ENCODE measurements at regions not wholly inside any gene's neighbourhood (a gene's known extent, or its start where the extent isn't known, plus 50 kb on each side); places are given as distances from the start of the nearest gene placed in this dataset.

DNA sequence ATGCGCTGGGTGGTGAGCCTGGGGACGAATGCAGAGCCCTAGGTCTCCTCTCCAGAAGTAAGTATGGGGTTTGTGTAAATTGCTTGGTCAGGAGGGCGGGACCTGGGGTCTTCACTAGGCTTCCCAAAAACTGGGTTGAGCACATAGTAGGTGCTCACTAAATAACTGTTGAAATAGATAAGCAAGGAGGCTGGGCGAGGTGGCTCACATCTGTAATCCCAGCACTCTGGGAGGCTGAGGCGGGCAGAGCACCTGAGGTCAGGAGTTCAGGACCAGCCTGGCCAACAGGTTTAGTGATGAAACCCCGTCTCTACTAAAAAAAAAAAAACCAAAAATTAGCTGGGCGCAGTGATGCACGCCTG lies 163.9 kb upstream of the IER5L start:
- TF ChIP-seq ZNF138 (tag by site-specific recombination; IDR thresholded peaks at IDR 0.05; ENCODE audit: borderline replicate concordance), result no peak
- TF ChIP-seq HOXD13 (CRISPR knock-in tag; IDR thresholded peaks at IDR 0.05; ENCODE audit: borderline replicate concordance), result no peak
- TF ChIP-seq, protein P1, sequence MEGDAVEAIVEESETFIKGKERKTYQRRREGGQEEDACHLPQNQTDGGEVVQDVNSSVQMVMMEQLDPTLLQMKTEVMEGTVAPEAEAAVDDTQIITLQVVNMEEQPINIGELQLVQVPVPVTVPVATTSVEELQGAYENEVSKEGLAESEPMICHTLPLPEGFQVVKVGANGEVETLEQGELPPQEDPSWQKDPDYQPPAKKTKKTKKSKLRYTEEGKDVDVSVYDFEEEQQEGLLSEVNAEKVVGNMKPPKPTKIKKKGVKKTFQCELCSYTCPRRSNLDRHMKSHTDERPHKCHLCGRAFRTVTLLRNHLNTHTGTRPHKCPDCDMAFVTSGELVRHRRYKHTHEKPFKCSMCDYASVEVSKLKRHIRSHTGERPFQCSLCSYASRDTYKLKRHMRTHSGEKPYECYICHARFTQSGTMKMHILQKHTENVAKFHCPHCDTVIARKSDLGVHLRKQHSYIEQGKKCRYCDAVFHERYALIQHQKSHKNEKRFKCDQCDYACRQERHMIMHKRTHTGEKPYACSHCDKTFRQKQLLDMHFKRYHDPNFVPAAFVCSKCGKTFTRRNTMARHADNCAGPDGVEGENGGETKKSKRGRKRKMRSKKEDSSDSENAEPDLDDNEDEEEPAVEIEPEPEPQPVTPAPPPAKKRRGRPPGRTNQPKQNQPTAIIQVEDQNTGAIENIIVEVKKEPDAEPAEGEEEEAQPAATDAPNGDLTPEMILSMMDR (tag by site-specific recombination; IDR thresholded peaks at IDR 0.05), result no peak
- no peak for TF ChIP-seq ZNF394 (tag by site-specific recombination; IDR thresholded peaks at IDR 0.05; ENCODE audit: borderline replicate concordance)
- TF ChIP-seq, protein P2, sequence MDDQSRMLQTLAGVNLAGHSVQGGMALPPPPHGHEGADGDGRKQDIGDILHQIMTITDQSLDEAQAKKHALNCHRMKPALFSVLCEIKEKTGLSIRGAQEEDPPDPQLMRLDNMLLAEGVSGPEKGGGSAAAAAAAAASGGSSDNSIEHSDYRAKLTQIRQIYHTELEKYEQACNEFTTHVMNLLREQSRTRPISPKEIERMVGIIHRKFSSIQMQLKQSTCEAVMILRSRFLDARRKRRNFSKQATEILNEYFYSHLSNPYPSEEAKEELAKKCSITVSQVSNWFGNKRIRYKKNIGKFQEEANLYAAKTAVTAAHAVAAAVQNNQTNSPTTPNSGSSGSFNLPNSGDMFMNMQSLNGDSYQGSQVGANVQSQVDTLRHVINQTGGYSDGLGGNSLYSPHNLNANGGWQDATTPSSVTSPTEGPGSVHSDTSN (CRISPR knock-in tag; IDR thresholded peaks at IDR 0.05), result no peak
- no peak for TF ChIP-seq SALL2 (tag by site-specific recombination; IDR thresholded peaks at IDR 0.05; ENCODE audit: borderline replicate concordance)
- TF ChIP-seq ZNF274 (IDR thresholded peaks at IDR 0.05; ENCODE audit: low read length), result no peak
- TF ChIP-seq ZNF274 (tag by site-specific recombination; IDR thresholded peaks at IDR 0.05; ENCODE audit: borderline replicate concordance), result no peak
- no peak for TF ChIP-seq ZNF843 (tag by site-specific recombination; IDR thresholded peaks at IDR 0.05)
- TF ChIP-seq, protein P3, sequence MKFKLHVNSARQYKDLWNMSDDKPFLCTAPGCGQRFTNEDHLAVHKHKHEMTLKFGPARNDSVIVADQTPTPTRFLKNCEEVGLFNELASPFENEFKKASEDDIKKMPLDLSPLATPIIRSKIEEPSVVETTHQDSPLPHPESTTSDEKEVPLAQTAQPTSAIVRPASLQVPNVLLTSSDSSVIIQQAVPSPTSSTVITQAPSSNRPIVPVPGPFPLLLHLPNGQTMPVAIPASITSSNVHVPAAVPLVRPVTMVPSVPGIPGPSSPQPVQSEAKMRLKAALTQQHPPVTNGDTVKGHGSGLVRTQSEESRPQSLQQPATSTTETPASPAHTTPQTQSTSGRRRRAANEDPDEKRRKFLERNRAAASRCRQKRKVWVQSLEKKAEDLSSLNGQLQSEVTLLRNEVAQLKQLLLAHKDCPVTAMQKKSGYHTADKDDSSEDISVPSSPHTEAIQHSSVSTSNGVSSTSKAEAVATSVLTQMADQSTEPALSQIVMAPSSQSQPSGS (tag by site-specific recombination; IDR thresholded peaks at IDR 0.05; ENCODE audit: low read depth), result no peak
- no peak for TF ChIP-seq ZNF76 (tag by site-specific recombination; IDR thresholded peaks at IDR 0.05; ENCODE audit: borderline replicate concordance, low read depth)
- TF ChIP-seq, protein P4, sequence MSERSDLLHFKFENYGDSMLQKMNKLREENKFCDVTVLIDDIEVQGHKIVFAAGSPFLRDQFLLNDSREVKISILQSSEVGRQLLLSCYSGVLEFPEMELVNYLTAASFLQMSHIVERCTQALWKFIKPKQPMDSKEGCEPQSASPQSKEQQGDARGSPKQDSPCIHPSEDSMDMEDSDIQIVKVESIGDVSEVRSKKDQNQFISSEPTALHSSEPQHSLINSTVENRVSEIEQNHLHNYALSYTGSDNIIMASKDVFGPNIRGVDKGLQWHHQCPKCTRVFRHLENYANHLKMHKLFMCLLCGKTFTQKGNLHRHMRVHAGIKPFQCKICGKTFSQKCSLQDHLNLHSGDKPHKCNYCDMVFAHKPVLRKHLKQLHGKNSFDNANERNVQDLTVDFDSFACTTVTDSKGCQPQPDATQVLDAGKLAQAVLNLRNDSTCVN (tag by site-specific recombination; optimal IDR thresholded peaks at IDR 0.05), result no peak
- TF ChIP-seq ZBTB8A (tag by site-specific recombination; IDR thresholded peaks at IDR 0.05), result no peak
- no peak for TF ChIP-seq ZNF146 (tag by site-specific recombination; IDR thresholded peaks at IDR 0.05)
